ENCODE measurements at regions not wholly inside any gene's neighbourhood (a gene's known extent, or its start where the extent isn't known, plus 50 kb on each side); places are given as distances from the start of the nearest gene placed in this dataset.
"Not testable (repeated sequence)": the region's sequence is repeated elsewhere in the genome, so short reads cannot be mapped to it uniquely, and the experiment has no call there.

DNA sequence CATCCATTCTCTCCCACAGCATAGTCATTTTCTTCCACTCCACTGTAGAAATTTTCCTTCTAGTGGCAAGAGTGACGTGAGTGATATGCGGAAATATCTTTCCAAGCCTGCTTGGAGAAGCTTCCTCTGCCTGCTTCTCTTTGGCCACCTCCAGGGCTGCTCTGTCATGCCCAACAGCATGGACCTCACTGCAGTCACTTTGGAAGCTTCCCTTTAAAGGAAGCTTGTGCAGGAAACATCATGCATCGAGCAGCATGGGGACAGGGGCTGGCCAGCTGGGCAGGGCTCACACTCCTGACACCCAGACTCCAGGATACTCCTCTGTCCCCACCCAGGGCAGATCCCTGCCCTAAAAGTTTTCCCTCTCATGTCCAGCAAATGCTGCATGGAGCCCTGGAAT, 241.6 kb downstream of the ANKRD30B start:
- H3K9me3 Mint-ChIP-seq; H3K27ac ChIP-seq (ENCODE audit: low read depth, low read length); H3K4me3 Mint-ChIP-seq; H3K4me1 ChIP-seq (ENCODE audit: insufficient read depth, low read length); H3K27ac Mint-ChIP-seq; CTCF ChIA-PET (ENCODE audit: partially characterized antibody); H3K36me3 ChIP-seq (ENCODE audit: insufficient read depth, low read length); H3K36me3 Mint-ChIP-seq; H3K27me3 ChIP-seq (ENCODE audit: insufficient read depth, low read length); H3K27me3 Mint-ChIP-seq; DNase-seq; H3K4me3 ChIP-seq (ENCODE audit: low read length in 2 of 2); intact Hi-C loops (cut with micrococcal nuclease); POLR2A ChIA-PET (ENCODE audit: partially characterized antibody); H3K4me1 Mint-ChIP-seq; H3K9me3 ChIP-seq (ENCODE audit: control insufficient read depth in 1 of 2, low read length in 2 of 2): not testable (repeated sequence)

DNA sequence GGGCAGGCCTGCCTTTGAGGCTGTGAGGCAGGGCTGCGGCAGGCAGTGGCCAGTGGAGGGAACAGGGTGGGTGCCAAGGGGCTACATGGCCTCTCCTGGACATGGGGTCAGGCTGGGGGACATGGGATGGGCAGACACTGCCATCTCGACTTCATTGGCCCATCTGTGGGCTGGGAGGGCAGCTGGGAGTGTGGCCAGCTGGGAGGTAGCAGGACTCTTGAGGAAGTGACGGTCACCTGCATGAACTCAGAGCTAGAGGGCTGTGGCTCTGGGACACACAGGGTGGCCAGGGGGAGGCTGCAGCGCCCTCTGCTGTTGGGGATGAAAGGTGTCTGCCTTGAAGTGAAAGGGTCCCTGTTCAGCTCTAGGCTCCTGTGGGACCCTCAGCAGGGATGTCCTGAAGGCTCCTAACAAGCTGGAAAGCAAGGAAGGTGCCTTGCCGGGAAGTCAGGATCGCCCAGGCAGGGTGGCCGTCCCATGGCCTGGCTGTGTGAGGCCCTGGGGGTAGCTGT, 244.0 kb downstream of the ANKRD30B start:
- H3K4me1 ChIP-seq (ENCODE audit: insufficient read depth, low read length); DNase-seq; H3K4me3 Mint-ChIP-seq; H3K27me3 ChIP-seq (ENCODE audit: insufficient read depth, low read length); H3K36me3 ChIP-seq (ENCODE audit: insufficient read depth, low read length); H3K27ac ChIP-seq (ENCODE audit: low read depth, low read length); H3K4me3 ChIP-seq (ENCODE audit: low read length in 2 of 2); H3K27ac Mint-ChIP-seq; H3K36me3 Mint-ChIP-seq; H3K9me3 Mint-ChIP-seq; intact Hi-C loops (cut with micrococcal nuclease); H3K27me3 Mint-ChIP-seq; H3K9me3 ChIP-seq (ENCODE audit: control insufficient read depth in 1 of 2, low read length in 2 of 2); H3K4me1 Mint-ChIP-seq; POLR2A ChIA-PET (ENCODE audit: partially characterized antibody); CTCF ChIA-PET (ENCODE audit: partially characterized antibody): not testable (repeated sequence)

DNA sequence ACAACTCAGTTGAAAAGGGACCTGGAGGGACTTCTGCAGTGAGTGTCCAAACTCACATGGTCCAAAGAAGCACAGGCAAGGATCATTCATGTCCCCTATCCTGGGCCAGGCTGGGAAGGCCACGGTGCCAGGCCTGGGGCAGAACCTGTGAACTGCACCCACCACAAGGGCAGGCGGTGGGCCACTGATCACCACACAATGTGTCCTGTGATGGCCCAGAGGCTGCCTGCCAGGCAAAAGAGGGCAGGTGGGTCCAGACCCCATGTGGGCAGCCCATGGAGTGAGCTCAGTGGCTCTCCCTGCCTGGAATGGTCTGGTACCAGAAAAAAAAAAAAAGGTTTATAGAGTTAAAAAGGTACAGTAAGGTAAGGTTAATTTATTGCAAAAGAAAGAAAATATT, 244.8 kb downstream of the ANKRD30B start:
- H3K27ac Mint-ChIP-seq; H3K4me1 ChIP-seq (ENCODE audit: insufficient read depth, low read length); DNase-seq; H3K4me3 ChIP-seq (ENCODE audit: low read length in 2 of 2); H3K9me3 ChIP-seq (ENCODE audit: control insufficient read depth in 1 of 2, low read length in 2 of 2); H3K4me1 Mint-ChIP-seq; H3K27ac ChIP-seq (ENCODE audit: low read depth, low read length); H3K36me3 ChIP-seq (ENCODE audit: insufficient read depth, low read length); H3K4me3 Mint-ChIP-seq; POLR2A ChIA-PET (ENCODE audit: partially characterized antibody); H3K27me3 ChIP-seq (ENCODE audit: insufficient read depth, low read length); H3K27me3 Mint-ChIP-seq; intact Hi-C loops (cut with micrococcal nuclease); H3K9me3 Mint-ChIP-seq; H3K36me3 Mint-ChIP-seq: not testable (repeated sequence)
- CTCF ChIA-PET (ENCODE audit: partially characterized antibody), result interaction anchor here (0.7 kb wide), 1 partner anchor 19 kb away, joined by 3 read pairs; no protein-coding TSS in a partner anchor

GRCh38 chr18:14995023-14995422, 247.1 kb downstream of the ANKRD30B start:
- H3K27me3 Mint-ChIP-seq; POLR2A ChIA-PET (ENCODE audit: partially characterized antibody); H3K27ac ChIP-seq (ENCODE audit: low read depth, low read length); H3K4me1 Mint-ChIP-seq; H3K4me1 ChIP-seq (ENCODE audit: insufficient read depth, low read length); CTCF ChIA-PET (ENCODE audit: partially characterized antibody); H3K9me3 Mint-ChIP-seq; H3K36me3 Mint-ChIP-seq; H3K36me3 ChIP-seq (ENCODE audit: insufficient read depth, low read length); H3K4me3 Mint-ChIP-seq; H3K9me3 ChIP-seq (ENCODE audit: control insufficient read depth in 1 of 2, low read length in 2 of 2); intact Hi-C loops (cut with micrococcal nuclease); DNase-seq; H3K27ac Mint-ChIP-seq; H3K27me3 ChIP-seq (ENCODE audit: insufficient read depth, low read length); H3K4me3 ChIP-seq (ENCODE audit: low read length in 2 of 2): not testable (repeated sequence)

GRCh38 chr18:14997357-14997756, 249.4 kb downstream of the ANKRD30B start:
- H3K4me3 Mint-ChIP-seq, result no peak overlapping the region
- no peaks in the 10 kb centered on the region for H3K4me1 Mint-ChIP-seq
- Histone ChIP-seq H3K27me3 (ENCODE audit: insufficient read depth, low read length) (no peaks in the 10 kb centered on the region), H3K4me3 (ENCODE audit: low read length in 2 of 2) (no peak overlapping the region), H3K4me1 (ENCODE audit: insufficient read depth, low read length) (no peaks in the 10 kb centered on the region), H3K27ac (ENCODE audit: low read depth, low read length) (no peak overlapping the region), H3K9me3 (ENCODE audit: control insufficient read depth in 1 of 2, low read length in 2 of 2) (no peaks in the 10 kb centered on the region), H3K36me3 (ENCODE audit: insufficient read depth, low read length) (no peaks in the 10 kb centered on the region)
- H3K27me3 Mint-ChIP-seq, result peaks cover 0 to 1% of the 10 kb centered on the region in 2 donors
- no peaks in the 10 kb centered on the region for H3K36me3 Mint-ChIP-seq
- intact Hi-C loops (cut with micrococcal nuclease), result no loop called here
- no peak for DNase-seq
- H3K9me3 Mint-ChIP-seq, result peaks cover 0 to 3% (median 0%) of the 10 kb centered on the region in 8 donors
- no peak overlapping the region for H3K27ac Mint-ChIP-seq
- POLR2A ChIA-PET (ENCODE audit: partially characterized antibody), result no interaction called here
- CTCF ChIA-PET (ENCODE audit: partially characterized antibody), result no interaction called here

DNA sequence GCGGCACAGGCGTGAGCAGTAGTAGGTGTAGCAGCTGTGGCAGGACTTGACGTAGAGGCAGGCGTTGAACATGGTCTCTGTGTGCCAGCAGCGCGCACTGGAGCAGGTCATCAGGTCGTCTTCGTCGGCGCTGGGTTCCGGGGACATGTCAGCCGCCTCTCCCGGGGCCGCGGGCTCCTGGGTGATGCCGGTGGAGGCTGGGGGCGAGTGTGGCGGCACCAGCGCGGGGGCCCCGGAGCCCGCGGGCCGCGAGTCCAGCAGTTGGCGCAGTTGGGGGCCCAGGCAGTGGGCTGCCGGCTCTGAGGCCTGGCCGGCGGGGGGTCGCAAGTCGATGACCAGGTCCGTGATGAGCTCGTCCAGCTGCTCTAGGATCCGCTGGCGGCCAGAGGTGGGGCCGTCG, 249.9 kb downstream of the ANKRD30B start:
- H3K4me1 Mint-ChIP-seq; H3K4me1 ChIP-seq (ENCODE audit: insufficient read depth, low read length); POLR2A ChIA-PET (ENCODE audit: partially characterized antibody); H3K4me3 ChIP-seq (ENCODE audit: low read length in 2 of 2); H3K9me3 Mint-ChIP-seq; H3K36me3 ChIP-seq (ENCODE audit: insufficient read depth, low read length); H3K27me3 Mint-ChIP-seq; intact Hi-C loops (cut with micrococcal nuclease); CTCF ChIA-PET (ENCODE audit: partially characterized antibody); H3K27ac ChIP-seq (ENCODE audit: low read depth, low read length); H3K27ac Mint-ChIP-seq; DNase-seq; H3K36me3 Mint-ChIP-seq; H3K4me3 Mint-ChIP-seq; H3K27me3 ChIP-seq (ENCODE audit: insufficient read depth, low read length); H3K9me3 ChIP-seq (ENCODE audit: control insufficient read depth in 1 of 2, low read length in 2 of 2): not testable (repeated sequence)

- H3K4me1 Mint-ChIP-seq; H3K27me3 Mint-ChIP-seq; H3K9me3 Mint-ChIP-seq; H3K36me3 Mint-ChIP-seq; intact Hi-C loops (cut with micrococcal nuclease); H3K4me3 Mint-ChIP-seq; POLR2A ChIA-PET (ENCODE audit: partially characterized antibody); H3K27me3 ChIP-seq (ENCODE audit: insufficient read depth, low read length); DNase-seq; H3K9me3 ChIP-seq (ENCODE audit: control insufficient read depth in 1 of 2, low read length in 2 of 2); H3K36me3 ChIP-seq (ENCODE audit: insufficient read depth, low read length); H3K27ac ChIP-seq (ENCODE audit: low read depth, low read length); CTCF ChIA-PET (ENCODE audit: partially characterized antibody); H3K4me1 ChIP-seq (ENCODE audit: insufficient read depth, low read length); H3K4me3 ChIP-seq (ENCODE audit: low read length in 2 of 2); H3K27ac Mint-ChIP-seq: not testable (repeated sequence)
These were observed 250.5 kb downstream of the ANKRD30B start for GRCh38 chr18:14998360-14999042.
